H1 (cell line): ENCODE measurements at regions not wholly inside any gene's neighbourhood (a gene's known extent, or its start where the extent isn't known, plus 50 kb on each side); places are given as distances from the start of the nearest gene placed in this dataset.

ENCODE experiments used
- CTCF ChIA-PET: fragments of 300-600 bp; sonication (Branson Sonifier 250); formaldehyde crosslinking; loops from one replicate; lab custom pipeline; 2021; ENCODE audit not compliant: partially characterized antibody; lab: Charles Lee
- POLR2A ChIA-PET: fragments of 300-600 bp; sonication (Branson Sonifier 250); formaldehyde crosslinking; loops from one replicate; lab custom pipeline; 2021; ENCODE audit warnings: inconsistent platforms; ENCODE audit not compliant: partially characterized antibody; lab: Charles Lee
- DNase-seq, 2 experiments: peaks; one replicate each; pipeline versions ENCODE4 v3.0.0 to v3.0.0-alpha.2; 2010 to 2022; ENCODE audit warnings: low spot score in 2 of 2, low read depth in 1 of 2, mixed read lengths in 1 of 2
- FAIRE-seq: peaks from 2 replicates; lab custom pipeline; 2011; peaks lifted over from hg19 to GRCh38; lab: Jason Lieb, UNC
- H2AFZ ChIP-seq: 2 replicates; pipeline ENCODE4 v1.8.1; 2012; ENCODE audit warnings: low read length, inconsistent platforms
- H2AK5ac ChIP-seq: 2 replicates; pipeline ENCODE4 v1.6.1; 2013; ENCODE audit warnings: low read depth, low read length
- H2BK120ac ChIP-seq: replicated peaks from 2 replicates; pipeline ENCODE3; 2013; ENCODE audit warnings: low read depth, low read length, inconsistent platforms
- H2BK12ac ChIP-seq: 2 replicates; pipeline ENCODE4 v1.6.1; 2013; ENCODE audit warnings: low read depth, low read length
- H2BK15ac ChIP-seq: 2 replicates; pipeline ENCODE4 v1.6.1; 2013; ENCODE audit warnings: low read length
- H2BK20ac ChIP-seq: 2 replicates; pipeline ENCODE4 v1.6.1; 2013; ENCODE audit warnings: low read length
- H2BK5ac ChIP-seq: 2 replicates; pipeline ENCODE4 v1.6.1; 2013; ENCODE audit warnings: low read depth, low read length
- H3K14ac ChIP-seq: 2 replicates; pipeline ENCODE4 v1.6.1; 2013; ENCODE audit warnings: inconsistent platforms; ENCODE audit not compliant: insufficient read length
- H3K18ac ChIP-seq: 2 replicates; pipeline ENCODE4 v1.6.1; 2013; ENCODE audit warnings: low read length; ENCODE audit errors: extremely low read depth
- H3K23ac ChIP-seq: 2 replicates; pipeline ENCODE4 v1.6.1; 2013; ENCODE audit warnings: inconsistent platforms; ENCODE audit not compliant: insufficient read length
- H3K23me2 ChIP-seq: 2 replicates; pipeline ENCODE4 v1.6.1; 2013; ENCODE audit warnings: low read depth, low read length
- H3K27ac ChIP-seq: 2 replicates; pipeline ENCODE4 v1.6.1; 2011; ENCODE audit warnings: low read depth, low read length, inconsistent platforms
- H3K27me3 ChIP-seq, 4 experiments: replicated peaks in 1 of 4; 1 replicate in 1 of 4; 2 replicates in 3 of 4; pipeline versions ENCODE4 v1.6.1 to v1.8.1; 2011 to 2013; ENCODE audit warnings: low read length in 3 of 4, mild to moderate bottlenecking in 3 of 4, inconsistent platforms in 2 of 4, mixed read lengths in 2 of 4, moderate library complexity in 1 of 4; ENCODE audit not compliant: control insufficient read depth in 3 of 4, insufficient read depth in 3 of 4; ENCODE audit errors: extremely low read depth in 1 of 4
- H3K36me3 ChIP-seq, 4 experiments: 2 replicates each; pipeline versions ENCODE4 v1.6.1 to v1.8.1; 2011 to 2013; ENCODE audit warnings: mild to moderate bottlenecking in 4 of 4, low read length in 3 of 4, moderate library complexity in 2 of 4, control low read depth in 1 of 4, inconsistent platforms in 1 of 4; ENCODE audit not compliant: insufficient read depth in 4 of 4, control insufficient read depth in 2 of 4
- H3K4ac ChIP-seq: replicated peaks from 2 replicates; pipeline ENCODE3; 2013; ENCODE audit warnings: low read length, low read depth, mixed read lengths, inconsistent platforms; ENCODE audit not compliant: insufficient read length
- H3K4me1 ChIP-seq, 4 experiments: replicated peaks in 1 of 4; 1 replicate in 1 of 4; 2 replicates in 3 of 4; pipeline versions ENCODE4 v1.6.1 to v1.8.1; 2011 to 2013; ENCODE audit warnings: low read length in 3 of 4, inconsistent platforms in 2 of 4, mixed read lengths in 1 of 4; ENCODE audit not compliant: insufficient read depth in 4 of 4, control insufficient read depth in 3 of 4
- H3K4me2 ChIP-seq, 2 experiments: 2 replicates each; pipeline versions ENCODE4 v1.6.1 to v1.8.1; 2011 to 2013; ENCODE audit warnings: low read depth in 2 of 2, low read length in 2 of 2, control low read depth in 1 of 2, inconsistent platforms in 1 of 2, mild to moderate bottlenecking in 1 of 2; ENCODE audit not compliant: insufficient read depth in 1 of 2
- H3K4me3 ChIP-seq, 4 experiments: fragments of 200-600, 300-600 bp in 1 of 4; sonication (generic), shearing (Covaris generic), sonication (Bioruptor Twin) in 1 of 4; 2 replicates each; pipeline versions ENCODE4 v1.5.1 to v1.8.1; 2011 to 2016; ENCODE audit warnings: low read length in 4 of 4, low read depth in 3 of 4, control low read depth in 2 of 4, inconsistent platforms in 2 of 4, mild to moderate bottlenecking in 2 of 4, mixed read lengths in 1 of 4, moderate library complexity in 1 of 4; ENCODE audit not compliant: insufficient read depth in 2 of 4; ENCODE audit errors: extremely low read depth in 1 of 4
- H3K56ac ChIP-seq: replicated peaks from 2 replicates; pipeline ENCODE3; 2013; ENCODE audit warnings: low read depth, mild to moderate bottlenecking, mixed read lengths, low read length, inconsistent platforms; ENCODE audit not compliant: insufficient read length
- H3K79me1 ChIP-seq: 2 replicates; pipeline ENCODE4 v1.6.1; 2013; ENCODE audit warnings: low read depth, low read length, control low read depth
- H3K79me2 ChIP-seq, 2 experiments: 2 replicates each; pipeline versions ENCODE4 v1.6.1 to v1.8.1; 2012 to 2013; ENCODE audit warnings: low read length in 2 of 2, mild to moderate bottlenecking in 2 of 2, inconsistent platforms in 1 of 2; ENCODE audit not compliant: insufficient read depth in 2 of 2, control insufficient read depth in 1 of 2
- H3K9ac ChIP-seq, 4 experiments: replicated peaks in 1 of 4; 1 replicate in 1 of 4; 2 replicates in 3 of 4; pipeline versions ENCODE4 v1.6.1 to v1.8.1; 2011 to 2013; ENCODE audit warnings: low read depth in 3 of 4, low read length in 3 of 4, control low read depth in 2 of 4, mild to moderate bottlenecking in 2 of 4, moderate library complexity in 2 of 4, inconsistent platforms in 1 of 4; ENCODE audit errors: extremely low read depth in 1 of 4
- H3K9me3 ChIP-seq, 2 experiments: 2 replicates each; pipeline versions ENCODE4 v1.6.1 to v1.8.1; 2012 to 2013; ENCODE audit warnings: mild to moderate bottlenecking in 2 of 2, moderate library complexity in 2 of 2, control low read depth in 1 of 2, inconsistent platforms in 1 of 2, low read depth in 1 of 2, low read length in 1 of 2, mixed read lengths in 1 of 2; ENCODE audit not compliant: insufficient read depth in 2 of 2
- H4K20me1 ChIP-seq, 2 experiments: replicated peaks in 1 of 2; 2 replicates each; pipeline versions ENCODE3 to v1.8.1; 2011 to 2013; ENCODE audit warnings: inconsistent platforms in 2 of 2, low read length in 2 of 2, mild to moderate bottlenecking in 1 of 2; ENCODE audit not compliant: insufficient read depth in 2 of 2, control insufficient read depth in 1 of 2
- H4K5ac ChIP-seq: 2 replicates; pipeline ENCODE4 v1.6.1; 2013; ENCODE audit warnings: low read length, low read depth, mixed read lengths, inconsistent platforms; ENCODE audit not compliant: insufficient read length
- H4K8ac ChIP-seq: 2 replicates; pipeline ENCODE4 v1.8.0; 2013; ENCODE audit warnings: mild to moderate bottlenecking, moderate library complexity, low read length, inconsistent platforms; ENCODE audit not compliant: insufficient read depth; ENCODE audit errors: extremely low read depth
- H4K91ac ChIP-seq: replicated peaks from 2 replicates; pipeline ENCODE3; 2013; ENCODE audit warnings: low read length, mixed read lengths, inconsistent platforms; ENCODE audit not compliant: insufficient read length
- BCL11A ChIP-seq, 2 experiments: IDR thresholded peaks; one replicate each; pipeline ENCODE4 v1.6.1; 2011; ENCODE audit warnings: low read depth in 2 of 2, low read length in 2 of 2, mild to moderate bottlenecking in 2 of 2
- CBX8 ChIP-seq: fragments of 300-800, 300-1000 bp; sonication (generic); IDR thresholded peaks from 2 replicates; pipeline ENCODE4 v1.7.1; 2016; ENCODE audit warnings: low read depth, low read length, borderline replicate concordance
- GTF2F1 ChIP-seq: IDR thresholded peaks from 2 replicates; pipeline ENCODE4 v1.6.1; 2012; ENCODE audit warnings: low read depth, low read length, improper control_type of control experiment, borderline replicate concordance
- HDAC6 ChIP-seq: IDR thresholded peaks from one replicate; pipeline ENCODE4 v1.7.1; 2012; ENCODE audit warnings: low read depth, mild to moderate bottlenecking, inconsistent platforms, low read length, moderate library complexity
- POLR2AphosphoS5 ChIP-seq: IDR thresholded peaks from 2 replicates; pipeline ENCODE4 v1.6.1; 2011; ENCODE audit warnings: low read depth, low read length
- SRF ChIP-seq: IDR thresholded peaks from 2 replicates; pipeline ENCODE4 v1.6.1; 2011; ENCODE audit warnings: mild to moderate bottlenecking, low read depth, low read length, moderate library complexity
- TAF7 ChIP-seq: optimal IDR thresholded peaks from 2 replicates; pipeline ENCODE3; 2011; ENCODE audit warnings: low read depth, mild to moderate bottlenecking, inconsistent platforms, low read length, moderate library complexity, borderline replicate concordance
- WGBS, 2 experiments: shearing (Covaris generic) in 1 of 2; methylation state at CpG; one replicate each; pipeline versions ENCODE4 v1.1.6 to v1.1.7; 2013 to 2015; ENCODE audit warnings: low lambda C conversion rate in 2 of 2, mixed read lengths in 2 of 2, inconsistent platforms in 1 of 2, low coverage in 1 of 2, missing lambda C conversion rate in 1 of 2; ENCODE audit not compliant: insufficient replicate concordance in 2 of 2, insufficient coverage in 1 of 2, insufficient read length in 1 of 2; ENCODE audit errors: extremely low coverage in 1 of 2, missing lambda C conversion rate in 1 of 2; 5-methylcytosine and 5-hydroxymethylcytosine counted together

DNA sequence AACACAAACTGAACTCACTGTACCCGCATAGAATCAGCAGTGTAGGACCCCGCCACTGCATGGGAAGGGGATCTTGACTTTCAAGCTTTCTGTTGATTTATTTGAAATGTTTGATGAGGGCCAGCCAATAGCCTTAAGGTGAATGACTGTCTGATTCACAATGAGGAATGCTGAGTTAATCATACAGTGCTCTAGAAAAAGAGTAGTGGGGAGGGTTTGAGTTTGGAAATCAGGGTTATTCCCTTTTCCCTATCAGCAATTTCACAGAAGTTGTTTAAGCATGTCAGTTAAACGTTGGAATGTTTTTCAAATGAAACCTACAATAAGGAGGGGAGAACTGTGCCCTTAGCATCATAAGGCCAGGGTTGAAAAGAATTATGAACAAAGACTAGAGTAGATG, 937.5 kb downstream of the GRID1 start:
- Histone ChIP-seq H4K5ac (no peak overlapping the region), H3K23me2 (no peaks in the 10 kb centered on the region), H3K79me1 (no peaks in the 10 kb centered on the region), H2BK5ac (no peak overlapping the region), H4K8ac (peak overlapping the region; percentile 57; the same call in 1 of the 2 replicates), H3K27ac (no peak overlapping the region), H3K27me3 (no peaks in the 10 kb centered on the region), H3K4me3 (no peak overlapping the region), H3K36me3 (no peaks in the 10 kb centered on the region), H2AFZ (no peak overlapping the region), H2BK12ac (no peak overlapping the region), H3K18ac (no peak overlapping the region), H2BK15ac (no peak overlapping the region), H3K14ac (no peak overlapping the region), H3K79me2 (no peaks in the 10 kb centered on the region), H4K91ac (no peak overlapping the region), H3K4me1 (no peaks in the 10 kb centered on the region), H3K23ac (no peak overlapping the region), H3K4ac (no peak overlapping the region), H3K9me3 (no peaks in the 10 kb centered on the region), H3K4me2 (no peak overlapping the region), H4K20me1 (no peaks in the 10 kb centered on the region), H3K9ac (no peak overlapping the region), H2BK20ac (no peak overlapping the region), H2BK120ac (no peak overlapping the region), H2AK5ac (no peak overlapping the region), H3K56ac (no peak overlapping the region)
- 95% methylated on average over 3 of the region's 3 CpGs; no CpG with 5 or more reads in 1 of the 2 experiments for WGBS, 2 experiments
- FAIRE-seq (no peak), DNase-seq (no peak)
- TF ChIP-seq TAF7 (no peak), CBX8 (no peak), HDAC6 (no peak), SRF (no peak), GTF2F1 (no peak), POLR2AphosphoS5 (no peak), BCL11A (IDR thresholded peaks at IDR 0.05; ENCODE audit: low read depth in 2 of 2, low read length in 2 of 2) (no peak)
- POLR2A ChIA-PET = no interaction called here
- CTCF ChIA-PET = interaction anchor here (0.7 kb wide), 1 partner anchor 20 kb away, joined by 3 read pairs; no protein-coding TSS in a partner anchor
